ENCODE measurements at regions not wholly inside any gene's neighbourhood (a gene's known extent, or its start where the extent isn't known, plus 50 kb on each side); places are given as distances from the start of the nearest gene placed in this dataset.
A peak's percentile ranks its signal among the peaks of the same experiment; 100 is the strongest.

GRCh38 chr16:73240920-73241319 is 193.0 kb upstream of the ZFHX3 start:
- Histone ChIP-seq H3K27me3 (ENCODE audit: control insufficient read depth in 3 of 3, insufficient read depth in 3 of 3, low read length in 3 of 3) (no peaks in the 10 kb centered on the region), H3K27ac (ENCODE audit: low read depth, low read length) (no peak overlapping the region), H3K4me1 (ENCODE audit: control insufficient read depth in 3 of 3, insufficient read depth in 3 of 3, low read length in 3 of 3) (no peaks in the 10 kb centered on the region), H3K9me3 (ENCODE audit: control insufficient read depth in 3 of 3, low read length in 3 of 3) (no peaks in the 10 kb centered on the region), H3K4me3 (ENCODE audit: low read length in 3 of 3) (no peak overlapping the region), H3K36me3 (ENCODE audit: control insufficient read depth in 3 of 3, insufficient read depth in 3 of 3, low read length in 3 of 3) (no peaks in the 10 kb centered on the region), H3K9ac (ENCODE audit: low read depth in 1 of 3, low read length in 3 of 3) (no peak overlapping the region)

- Histone ChIP-seq H3K9me3 (ENCODE audit: control insufficient read depth in 3 of 3, low read length in 3 of 3) (no peaks in the 10 kb centered on the region), H3K27ac (ENCODE audit: low read depth, low read length) (no peak overlapping the region), H3K9ac (ENCODE audit: low read depth in 1 of 3, low read length in 3 of 3) (no peak overlapping the region), H3K27me3 (ENCODE audit: control insufficient read depth in 3 of 3, insufficient read depth in 3 of 3, low read length in 3 of 3) (peaks cover 0 to 2% (median 0%) of the 10 kb centered on the region in 3 donors), H3K4me1 (ENCODE audit: control insufficient read depth in 3 of 3, insufficient read depth in 3 of 3, low read length in 3 of 3) (peaks cover 4 to 16% (median 13%) of the 10 kb centered on the region in 3 donors), H3K4me3 (ENCODE audit: low read length in 3 of 3) (no peak overlapping the region), H3K36me3 (ENCODE audit: control insufficient read depth in 3 of 3, insufficient read depth in 3 of 3, low read length in 3 of 3) (no peaks in the 10 kb centered on the region)
These were observed 189.7 kb upstream of the ZFHX3 start for GRCh38 chr16:73237601-73238000.

- Histone ChIP-seq H3K36me3 (ENCODE audit: control insufficient read depth in 3 of 3, insufficient read depth in 3 of 3, low read length in 3 of 3) (no peaks in the 10 kb centered on the region), H3K9me3 (ENCODE audit: control insufficient read depth in 3 of 3, low read length in 3 of 3) (no peaks in the 10 kb centered on the region), H3K9ac (ENCODE audit: low read depth in 1 of 3, low read length in 3 of 3) (no peak overlapping the region), H3K27me3 (ENCODE audit: control insufficient read depth in 3 of 3, insufficient read depth in 3 of 3, low read length in 3 of 3) (peaks cover 0 to 2% (median 0%) of the 10 kb centered on the region in 3 donors), H3K4me1 (ENCODE audit: control insufficient read depth in 3 of 3, insufficient read depth in 3 of 3, low read length in 3 of 3) (peaks cover 4 to 18% (median 15%) of the 10 kb centered on the region in 3 donors), H3K27ac (ENCODE audit: low read depth, low read length) (no peak overlapping the region), H3K4me3 (ENCODE audit: low read length in 3 of 3) (no peak overlapping the region)
These were observed 186.6 kb upstream of the ZFHX3 start for GRCh38 chr16:73234496-73234895.

DNA sequence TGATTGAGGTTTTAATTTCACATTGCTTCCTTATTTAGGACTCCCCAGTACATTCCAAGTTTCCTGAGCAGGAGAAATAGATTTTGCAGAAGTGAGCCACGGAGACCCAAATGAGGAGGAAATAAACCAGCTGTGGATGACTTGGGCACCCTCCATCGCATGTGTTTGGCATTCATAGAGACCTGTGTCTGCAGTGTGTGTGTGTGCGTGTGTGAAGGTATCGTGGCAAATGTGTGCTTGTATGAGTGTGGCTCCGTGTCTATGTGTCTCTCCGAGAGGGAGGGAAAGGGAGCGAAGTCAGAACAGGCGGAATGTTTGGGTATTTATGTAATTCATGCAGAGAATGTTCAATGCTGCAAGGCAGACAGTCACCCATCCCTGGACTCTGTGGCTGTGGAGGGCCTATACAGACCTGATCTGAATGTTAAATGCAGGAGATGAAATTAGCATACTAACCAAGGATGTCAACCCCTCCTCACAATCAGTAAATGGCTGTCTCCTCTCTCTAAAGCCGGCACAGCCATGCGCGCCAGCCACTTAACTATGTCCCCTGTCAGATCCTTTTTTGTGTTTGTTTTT is 186.0 kb upstream of the ZFHX3 start:
- no peaks in the 10 kb centered on the region for H3K9me3 ChIP-seq (ENCODE audit: control insufficient read depth in 3 of 3, low read length in 3 of 3)
- peaks cover 4 to 18% (median 15%) of the 10 kb centered on the region in 3 donors for H3K4me1 ChIP-seq (ENCODE audit: control insufficient read depth in 3 of 3, insufficient read depth in 3 of 3, low read length in 3 of 3)
- no peak overlapping the region for H3K27ac ChIP-seq (ENCODE audit: low read depth, low read length)
- H3K27me3 ChIP-seq (ENCODE audit: control insufficient read depth in 3 of 3, insufficient read depth in 3 of 3, low read length in 3 of 3): peaks cover 0 to 2% (median 0%) of the 10 kb centered on the region in 3 donors
- no peak overlapping the region for H3K9ac ChIP-seq (ENCODE audit: low read depth in 1 of 3, low read length in 3 of 3)
- H3K36me3 ChIP-seq (ENCODE audit: control insufficient read depth in 3 of 3, insufficient read depth in 3 of 3, low read length in 3 of 3): no peaks in the 10 kb centered on the region
- H3K4me3 ChIP-seq (ENCODE audit: low read length in 3 of 3): peak overlapping the region in 2 of 3 donors; percentile 51 to 71

DNA sequence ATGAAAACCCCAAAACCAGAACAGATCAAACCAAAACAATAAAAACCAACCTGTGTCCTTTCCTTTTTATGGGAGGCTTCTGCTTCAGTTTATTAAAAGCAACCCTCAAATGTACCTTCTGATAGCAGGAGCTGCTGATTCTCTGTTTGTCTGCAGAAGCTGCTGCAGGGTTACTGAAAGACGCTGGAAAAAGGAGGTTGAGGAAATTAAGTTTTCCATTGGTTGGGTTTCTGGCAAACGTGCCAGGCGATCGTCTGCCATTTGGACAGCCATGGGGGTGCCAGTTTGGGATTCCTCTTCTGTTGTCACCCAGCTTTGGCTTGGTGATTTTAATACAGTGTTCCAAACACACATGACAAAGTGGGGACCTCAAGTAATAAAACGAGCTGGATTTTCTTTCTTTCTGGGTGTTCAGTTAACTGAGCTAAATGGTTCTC is 185.4 kb upstream of the ZFHX3 start:
- no peak overlapping the region for H3K27ac ChIP-seq (ENCODE audit: low read depth, low read length)
- peak overlapping the region in 2 of 3 donors; percentile 35 to 38 for H3K9ac ChIP-seq (ENCODE audit: low read depth in 1 of 3, low read length in 3 of 3)
- peaks cover 4 to 18% (median 15%) of the 10 kb centered on the region in 3 donors for H3K4me1 ChIP-seq (ENCODE audit: control insufficient read depth in 3 of 3, insufficient read depth in 3 of 3, low read length in 3 of 3)
- H3K4me3 ChIP-seq (ENCODE audit: low read length in 3 of 3): peak overlapping the region; percentile 55 to 71 (median 60)
- H3K9me3 ChIP-seq (ENCODE audit: control insufficient read depth in 3 of 3, low read length in 3 of 3): no peaks in the 10 kb centered on the region
- peaks cover 0 to 2% (median 0%) of the 10 kb centered on the region in 3 donors for H3K27me3 ChIP-seq (ENCODE audit: control insufficient read depth in 3 of 3, insufficient read depth in 3 of 3, low read length in 3 of 3)
- no peaks in the 10 kb centered on the region for H3K36me3 ChIP-seq (ENCODE audit: control insufficient read depth in 3 of 3, insufficient read depth in 3 of 3, low read length in 3 of 3)

DNA sequence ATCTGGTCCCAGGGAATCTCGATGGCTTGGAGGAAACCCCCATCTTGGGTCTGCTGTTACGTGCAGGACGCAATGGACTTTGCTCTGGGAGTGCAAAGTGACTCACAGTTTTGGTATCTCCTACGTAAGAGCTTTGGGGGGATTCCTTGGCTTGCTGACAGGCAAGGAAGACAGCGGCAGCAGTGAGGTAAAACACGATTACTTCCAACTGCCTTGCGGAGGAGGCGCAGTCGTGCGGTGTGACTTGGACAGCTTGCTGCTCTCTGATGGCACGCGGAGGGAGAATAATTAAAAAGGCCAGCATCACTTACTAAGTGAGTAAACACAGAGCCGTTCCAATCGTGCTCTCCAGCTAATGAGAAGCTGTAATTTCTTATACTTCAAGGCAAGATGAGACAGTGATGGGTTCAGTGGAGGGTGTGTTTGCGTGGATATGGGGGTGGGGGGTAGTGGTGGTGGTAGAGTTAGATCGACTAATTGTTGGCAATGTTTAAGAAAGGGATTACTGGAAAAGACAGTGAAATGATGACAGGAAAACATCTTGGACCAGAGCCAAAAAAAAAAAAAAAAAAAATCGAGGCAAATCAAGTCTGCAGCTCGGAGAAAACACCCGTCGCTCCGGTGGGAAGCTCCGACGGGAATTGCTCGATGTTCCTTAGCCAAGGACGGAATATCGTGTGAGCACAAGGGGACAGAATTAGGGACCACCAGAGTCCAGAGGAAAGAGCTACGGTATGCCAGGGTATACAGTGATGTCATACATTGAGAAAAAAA is 184.8 kb upstream of the ZFHX3 start:
- peak overlapping the region; percentile 38 to 63 (median 45) for H3K9ac ChIP-seq (ENCODE audit: low read depth in 1 of 3, low read length in 3 of 3)
- H3K36me3 ChIP-seq (ENCODE audit: control insufficient read depth in 3 of 3, insufficient read depth in 3 of 3, low read length in 3 of 3): no peaks in the 10 kb centered on the region
- H3K4me3 ChIP-seq (ENCODE audit: low read length in 3 of 3): peak overlapping the region; percentile 55 to 71 (median 60)
- H3K27ac ChIP-seq (ENCODE audit: low read depth, low read length): no peak overlapping the region
- H3K4me1 ChIP-seq (ENCODE audit: control insufficient read depth in 3 of 3, insufficient read depth in 3 of 3, low read length in 3 of 3): peaks cover 4 to 18% (median 15%) of the 10 kb centered on the region in 3 donors
- H3K9me3 ChIP-seq (ENCODE audit: control insufficient read depth in 3 of 3, low read length in 3 of 3): no peaks in the 10 kb centered on the region
- H3K27me3 ChIP-seq (ENCODE audit: control insufficient read depth in 3 of 3, insufficient read depth in 3 of 3, low read length in 3 of 3): peaks cover 0 to 2% (median 0%) of the 10 kb centered on the region in 3 donors

- Histone ChIP-seq H3K27ac (ENCODE audit: low read depth, low read length) (no peak overlapping the region), H3K27me3 (ENCODE audit: control insufficient read depth in 3 of 3, insufficient read depth in 3 of 3, low read length in 3 of 3) (peaks cover 0 to 2% (median 0%) of the 10 kb centered on the region in 3 donors), H3K4me3 (ENCODE audit: low read length in 3 of 3) (peak overlapping the region; percentile 55 to 71 (median 60)), H3K4me1 (ENCODE audit: control insufficient read depth in 3 of 3, insufficient read depth in 3 of 3, low read length in 3 of 3) (peaks cover 4 to 18% (median 15%) of the 10 kb centered on the region in 3 donors), H3K9me3 (ENCODE audit: control insufficient read depth in 3 of 3, low read length in 3 of 3) (no peaks in the 10 kb centered on the region), H3K36me3 (ENCODE audit: control insufficient read depth in 3 of 3, insufficient read depth in 3 of 3, low read length in 3 of 3) (no peaks in the 10 kb centered on the region), H3K9ac (ENCODE audit: low read depth in 1 of 3, low read length in 3 of 3) (peak overlapping the region in 1 of 3 donors; percentile 45)
These were observed 184.1 kb upstream of the ZFHX3 start for GRCh38 chr16:73231944-73232554.

DNA sequence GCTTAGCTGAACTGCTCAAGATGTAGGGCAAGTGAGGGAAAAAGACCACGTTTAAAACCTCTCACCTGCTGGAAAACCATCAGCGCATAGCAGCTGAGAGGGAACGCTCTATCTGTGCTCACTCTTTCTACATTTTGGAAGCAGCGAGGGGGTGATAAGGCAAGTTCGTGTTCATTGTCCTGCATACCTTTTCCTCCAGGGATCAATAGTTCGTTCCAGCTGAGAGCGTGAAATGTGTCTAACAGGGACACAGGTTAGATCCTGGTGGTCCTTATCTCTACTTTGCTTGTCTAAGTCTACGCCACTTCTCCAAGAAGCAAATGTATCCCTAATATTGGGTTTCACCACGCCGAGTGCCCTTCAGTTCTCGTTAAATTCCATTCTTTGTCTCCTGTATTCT is 183.5 kb upstream of the ZFHX3 start:
- Histone ChIP-seq H3K27ac (ENCODE audit: low read depth, low read length) (no peak overlapping the region), H3K4me3 (ENCODE audit: low read length in 3 of 3) (no peak overlapping the region), H3K9ac (ENCODE audit: low read depth in 1 of 3, low read length in 3 of 3) (no peak overlapping the region), H3K27me3 (ENCODE audit: control insufficient read depth in 3 of 3, insufficient read depth in 3 of 3, low read length in 3 of 3) (peaks cover 0 to 2% (median 0%) of the 10 kb centered on the region in 3 donors), H3K4me1 (ENCODE audit: control insufficient read depth in 3 of 3, insufficient read depth in 3 of 3, low read length in 3 of 3) (peaks cover 4 to 18% (median 15%) of the 10 kb centered on the region in 3 donors), H3K9me3 (ENCODE audit: control insufficient read depth in 3 of 3, low read length in 3 of 3) (no peaks in the 10 kb centered on the region), H3K36me3 (ENCODE audit: control insufficient read depth in 3 of 3, insufficient read depth in 3 of 3, low read length in 3 of 3) (no peaks in the 10 kb centered on the region)

GRCh38 chr16:73230651-73231050 is 182.7 kb upstream of the ZFHX3 start:
- H3K9me3 ChIP-seq (ENCODE audit: control insufficient read depth in 3 of 3, low read length in 3 of 3): no peaks in the 10 kb centered on the region
- peaks cover 0 to 2% (median 0%) of the 10 kb centered on the region in 3 donors for H3K27me3 ChIP-seq (ENCODE audit: control insufficient read depth in 3 of 3, insufficient read depth in 3 of 3, low read length in 3 of 3)
- no peak overlapping the region for H3K27ac ChIP-seq (ENCODE audit: low read depth, low read length)
- H3K4me1 ChIP-seq (ENCODE audit: control insufficient read depth in 3 of 3, insufficient read depth in 3 of 3, low read length in 3 of 3): peaks cover 6 to 24% (median 17%) of the 10 kb centered on the region in 3 donors
- no peak overlapping the region for H3K4me3 ChIP-seq (ENCODE audit: low read length in 3 of 3)
- no peak overlapping the region for H3K9ac ChIP-seq (ENCODE audit: low read depth in 1 of 3, low read length in 3 of 3)
- no peaks in the 10 kb centered on the region for H3K36me3 ChIP-seq (ENCODE audit: control insufficient read depth in 3 of 3, insufficient read depth in 3 of 3, low read length in 3 of 3)

DNA sequence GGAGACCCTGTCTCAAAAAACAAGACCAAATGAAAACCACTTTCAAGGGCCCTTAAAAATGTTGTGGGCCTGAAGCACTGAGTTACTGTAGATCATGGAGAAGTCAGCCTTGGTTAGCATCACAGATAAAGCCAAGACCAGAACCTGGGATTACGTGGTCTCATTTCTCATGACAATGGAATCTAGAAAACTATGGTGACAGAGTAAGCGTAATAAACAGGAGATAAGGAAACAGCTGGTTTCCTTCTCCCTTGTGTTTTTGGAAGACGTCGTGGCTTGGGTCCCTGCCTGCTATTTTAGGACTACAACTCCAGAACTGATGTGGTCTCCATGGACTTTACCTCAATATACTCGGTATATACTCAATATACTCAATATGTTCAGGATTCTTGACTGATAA is 180.7 kb upstream of the ZFHX3 start:
- Histone ChIP-seq H3K27ac (ENCODE audit: low read depth, low read length) (no peak overlapping the region), H3K9me3 (ENCODE audit: control insufficient read depth in 3 of 3, low read length in 3 of 3) (no peaks in the 10 kb centered on the region), H3K27me3 (ENCODE audit: control insufficient read depth in 3 of 3, insufficient read depth in 3 of 3, low read length in 3 of 3) (no peaks in the 10 kb centered on the region), H3K9ac (ENCODE audit: low read depth in 1 of 3, low read length in 3 of 3) (no peak overlapping the region), H3K36me3 (ENCODE audit: control insufficient read depth in 3 of 3, insufficient read depth in 3 of 3, low read length in 3 of 3) (no peaks in the 10 kb centered on the region), H3K4me1 (ENCODE audit: control insufficient read depth in 3 of 3, insufficient read depth in 3 of 3, low read length in 3 of 3) (peaks cover 7 to 21% (median 13%) of the 10 kb centered on the region in 3 donors), H3K4me3 (ENCODE audit: low read length in 3 of 3) (no peak overlapping the region)

Data from skeletal muscle tissue (tissue), 3 donors.